ENCODE measurements at regions not wholly inside any gene's neighbourhood (a gene's known extent, or its start where the extent isn't known, plus 50 kb on each side); places are given as distances from the start of the nearest gene placed in this dataset.

DNA sequence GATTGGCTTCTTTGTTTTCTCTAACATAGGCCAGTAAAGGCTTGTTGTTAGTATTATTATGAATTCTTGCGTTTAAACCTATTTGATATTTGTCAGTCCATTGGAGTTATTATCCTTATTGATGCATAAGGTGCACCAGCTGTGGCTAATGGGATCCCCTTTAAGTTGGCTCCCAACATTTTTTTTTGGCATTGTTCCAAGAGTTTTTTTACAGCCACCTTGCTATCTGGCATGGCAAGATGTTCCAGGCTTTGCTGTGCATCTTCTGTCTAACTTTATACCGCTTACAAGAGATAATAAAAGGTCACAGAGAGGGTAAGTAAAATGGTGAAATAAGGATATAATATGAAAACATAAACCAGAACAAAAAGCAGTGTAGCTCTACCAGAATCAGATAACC lies 157.5 kb upstream of the TACR1 start:
- no peak overlapping the region for H3K4me3 ChIP-seq (ENCODE audit: low read length)
- TF ChIP-seq ZNF274 (IDR thresholded peaks at IDR 0.05; ENCODE audit: low read depth, low read length), result no peak

DNA sequence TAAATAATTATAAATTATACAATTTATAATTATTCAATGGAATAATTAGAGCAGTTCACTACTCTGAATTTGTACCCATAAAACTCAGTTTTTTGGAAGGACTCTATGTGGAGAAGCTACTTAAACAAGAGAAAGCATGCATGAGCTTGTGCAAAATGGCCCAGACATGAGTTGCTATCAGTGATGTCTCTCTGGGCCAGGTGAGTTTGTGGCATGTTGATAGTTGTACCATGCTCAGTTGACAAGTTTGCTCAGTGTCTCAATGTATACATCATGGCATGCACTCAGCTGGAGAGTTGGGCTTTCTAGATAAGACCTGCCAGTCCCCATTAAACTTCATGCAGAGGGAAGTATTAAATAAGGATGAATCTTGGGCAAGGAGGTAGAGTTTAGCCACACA lies 153.8 kb upstream of the TACR1 start:
- H3K4me3 ChIP-seq (ENCODE audit: low read length), result no peak overlapping the region
- TF ChIP-seq ZNF274 (IDR thresholded peaks at IDR 0.05; ENCODE audit: low read depth, low read length), result no peak

DNA sequence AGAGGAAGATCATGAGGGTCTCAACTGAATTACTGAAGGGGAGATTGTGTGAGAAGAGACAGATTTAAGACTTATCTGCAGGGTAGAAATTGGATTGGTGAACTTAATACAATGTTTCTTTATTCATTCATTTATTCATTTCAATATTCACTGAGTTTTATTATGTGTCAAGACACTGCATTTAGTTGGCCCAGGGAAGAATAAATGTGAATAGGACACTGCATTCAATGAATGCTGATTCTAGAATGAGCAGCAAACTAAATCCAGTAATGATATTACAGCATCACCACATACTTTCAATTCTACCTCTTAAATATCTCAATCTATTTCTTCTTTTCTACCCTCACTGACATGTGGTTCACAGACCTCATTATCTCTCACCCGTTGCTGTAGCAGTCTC lies 149.0 kb upstream of the TACR1 start:
- TF ChIP-seq ZNF274 (IDR thresholded peaks at IDR 0.05; ENCODE audit: low read depth, low read length), result no peak
- H3K4me3 ChIP-seq (ENCODE audit: low read length), result no peak overlapping the region

DNA sequence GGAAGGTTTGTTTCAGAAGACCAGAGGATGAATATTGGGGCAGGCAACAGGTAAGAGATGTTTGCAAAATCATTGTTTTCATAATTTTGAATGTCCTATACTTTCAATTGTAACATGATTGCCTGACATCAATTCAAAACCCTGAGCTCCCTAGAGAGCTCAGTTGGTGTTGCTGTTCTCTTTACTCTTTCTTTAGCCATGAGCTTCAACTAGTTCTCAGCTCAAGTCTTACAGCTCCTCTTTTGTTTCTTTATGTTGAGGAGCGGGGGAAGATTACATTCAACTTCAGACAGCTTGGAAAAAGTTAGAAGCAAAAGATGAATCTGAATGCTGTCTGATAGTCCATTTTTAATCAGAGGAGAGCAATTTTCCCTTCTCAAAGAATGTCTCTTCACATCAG lies 144.8 kb upstream of the TACR1 start:
- H3K4me3 ChIP-seq (ENCODE audit: low read length), result no peak overlapping the region
- TF ChIP-seq ZNF274 (IDR thresholded peaks at IDR 0.05; ENCODE audit: low read depth, low read length), result no peak

DNA sequence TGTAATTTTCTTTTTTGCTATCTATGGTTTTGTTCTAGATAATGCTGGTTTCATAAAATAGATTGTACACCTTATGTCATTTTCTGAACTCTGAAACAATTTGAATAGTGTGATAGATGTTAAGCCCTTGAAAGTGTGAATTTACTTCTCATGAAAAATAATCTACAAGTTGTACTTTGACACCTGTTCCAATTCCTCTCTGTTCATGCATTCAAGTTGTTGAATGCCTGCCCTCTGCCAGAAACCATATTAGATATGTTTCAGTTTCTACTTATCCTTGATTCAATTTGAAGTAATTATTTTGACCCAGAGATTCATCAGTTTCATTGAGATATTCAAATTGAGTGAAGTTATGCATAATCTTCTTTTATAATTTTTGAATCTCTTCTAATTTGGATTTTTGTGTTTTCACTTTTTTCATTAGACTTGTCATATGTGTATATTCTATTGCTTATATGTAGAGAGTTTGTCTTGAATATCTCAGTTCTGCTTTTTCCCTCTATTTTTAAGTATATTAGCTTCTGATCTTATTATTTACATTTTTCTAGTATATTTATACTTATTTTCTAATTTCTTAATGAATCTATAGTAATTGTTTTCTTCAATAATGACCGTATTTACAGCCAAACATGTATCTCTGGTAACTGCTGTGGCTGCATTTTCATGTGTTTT lies 143.3 kb upstream of the TACR1 start:
- no peak overlapping the region for H3K4me3 ChIP-seq (ENCODE audit: low read length)
- no peak for TF ChIP-seq ZNF274 (IDR thresholded peaks at IDR 0.05; ENCODE audit: low read depth, low read length)

DNA sequence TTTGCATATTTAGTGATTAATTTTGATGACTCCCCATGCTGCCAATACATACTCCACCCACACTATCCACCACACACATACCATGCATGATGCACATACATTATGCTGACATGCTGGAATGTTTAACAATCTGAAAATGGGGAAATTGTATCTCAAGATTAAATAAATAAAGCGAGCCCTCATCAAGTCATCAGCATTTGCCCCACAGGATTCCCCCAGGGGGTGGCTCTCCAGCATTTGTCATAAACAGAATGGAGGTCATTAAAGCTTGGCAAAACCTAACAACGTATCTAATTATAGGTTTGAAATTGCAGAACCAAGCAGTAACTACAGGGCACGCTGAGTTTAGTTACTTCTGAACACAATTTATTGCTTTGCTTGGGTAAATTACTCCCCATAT lies 141.2 kb upstream of the TACR1 start:
- H3K4me3 ChIP-seq (ENCODE audit: low read length), result no peak overlapping the region
- TF ChIP-seq ZNF274 (IDR thresholded peaks at IDR 0.05; ENCODE audit: low read depth, low read length), result no peak

DNA sequence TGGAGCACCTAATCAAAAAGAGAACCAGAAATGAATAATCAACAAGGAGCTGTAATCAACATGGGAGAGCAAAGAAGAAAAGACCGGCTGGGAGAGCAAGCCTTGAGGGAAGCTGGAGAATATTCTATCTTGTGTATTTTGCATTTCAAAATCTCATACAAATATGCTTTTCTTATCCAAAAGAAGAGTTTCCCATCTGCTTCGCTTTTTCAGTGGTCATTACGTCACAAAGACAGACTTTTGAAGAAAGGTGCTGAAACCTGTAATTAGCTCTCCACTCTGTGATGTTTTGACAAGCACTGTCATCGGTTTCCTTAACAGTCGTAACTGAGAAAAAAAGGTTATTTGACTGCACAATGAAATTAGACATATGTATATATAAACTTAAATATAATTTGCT lies 139.1 kb upstream of the TACR1 start:
- TF ChIP-seq ZNF274 (IDR thresholded peaks at IDR 0.05; ENCODE audit: low read depth, low read length), result no peak
- H3K4me3 ChIP-seq (ENCODE audit: low read length), result no peak overlapping the region

DNA sequence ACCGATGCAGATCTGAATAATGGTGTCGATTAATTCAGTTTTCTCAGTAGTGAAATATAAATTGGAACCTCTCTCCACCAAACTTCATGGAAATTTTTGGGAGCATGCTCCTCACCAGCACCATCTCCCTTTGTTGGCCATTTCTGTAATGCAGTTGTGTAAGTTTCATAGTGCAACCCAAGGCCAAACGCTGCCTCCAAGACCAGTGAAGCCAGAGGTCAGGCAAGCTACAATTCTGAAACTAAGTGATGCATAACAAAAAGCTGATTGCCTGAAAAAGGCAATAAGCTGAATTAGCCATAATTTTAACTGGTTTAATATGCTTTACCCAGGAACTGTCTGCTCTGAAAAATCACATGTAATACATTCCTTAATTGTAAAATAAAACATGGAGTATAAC lies 138.3 kb upstream of the TACR1 start:
- TF ChIP-seq ZNF274 (IDR thresholded peaks at IDR 0.05; ENCODE audit: low read depth, low read length), result no peak
- H3K4me3 ChIP-seq (ENCODE audit: low read length), result no peak overlapping the region

DNA sequence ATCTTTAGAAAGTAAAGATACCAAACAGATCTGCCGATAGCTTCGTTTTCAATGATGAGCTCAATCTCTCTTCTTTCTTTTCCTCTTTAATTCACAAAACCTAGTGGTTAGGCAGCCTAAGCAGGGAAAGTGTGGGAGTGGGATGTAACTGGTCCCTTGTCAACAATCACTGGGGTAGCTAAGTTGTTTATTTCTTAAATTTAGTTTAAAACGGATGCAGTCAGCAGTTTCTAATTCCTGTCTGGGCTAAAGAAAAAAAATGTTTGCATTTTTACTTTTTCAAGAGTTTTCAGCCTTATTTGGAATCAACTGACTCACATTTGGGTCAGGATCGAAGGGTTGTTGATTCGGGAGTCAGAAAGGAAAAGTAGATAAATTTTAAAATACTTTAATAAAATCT lies 137.7 kb upstream of the TACR1 start:
- TF ChIP-seq ZNF274 (IDR thresholded peaks at IDR 0.05; ENCODE audit: low read depth, low read length), result no peak
- no peak overlapping the region for H3K4me3 ChIP-seq (ENCODE audit: low read length)

DNA sequence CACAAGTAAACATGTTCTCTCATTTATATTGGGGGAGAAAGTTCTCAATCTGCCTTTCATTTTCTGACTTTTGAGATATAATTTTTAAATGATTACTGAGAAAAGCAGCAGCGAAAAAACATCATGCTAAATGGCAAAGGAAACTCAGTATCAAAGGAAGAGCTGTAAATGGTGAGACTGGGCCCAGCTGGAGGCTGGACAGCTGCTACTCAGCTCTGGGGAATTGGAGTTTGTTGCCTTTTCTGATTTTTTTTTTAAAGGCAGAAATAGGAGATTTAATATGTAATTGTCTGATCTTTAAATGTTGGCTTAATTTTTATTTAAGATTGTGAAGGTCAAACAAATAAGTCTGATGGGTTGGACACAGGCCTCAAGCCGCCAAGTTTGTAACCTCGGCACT lies 137.1 kb upstream of the TACR1 start:
- no peak for TF ChIP-seq ZNF274 (IDR thresholded peaks at IDR 0.05; ENCODE audit: low read depth, low read length)
- no peak overlapping the region for H3K4me3 ChIP-seq (ENCODE audit: low read length)

DNA sequence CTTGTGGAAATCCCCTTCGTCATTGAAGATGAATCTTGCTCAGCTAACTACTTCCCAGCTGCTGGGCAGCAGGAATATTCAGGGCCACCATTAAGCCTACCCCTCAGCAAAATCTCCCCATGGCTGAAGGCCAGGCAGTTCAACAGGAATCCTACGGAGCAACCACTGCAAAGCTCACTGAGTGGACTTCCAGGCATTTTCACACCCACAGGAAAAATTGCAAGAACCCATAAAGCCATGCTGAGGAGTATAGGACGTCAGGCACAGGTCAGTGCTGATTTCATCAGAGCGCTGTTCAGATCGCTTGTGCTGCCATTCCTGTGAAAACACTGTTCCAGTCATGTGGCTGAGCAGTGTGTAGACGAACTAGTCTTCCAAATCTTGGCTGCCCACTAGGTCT lies 134.8 kb upstream of the TACR1 start:
- TF ChIP-seq ZNF274 (IDR thresholded peaks at IDR 0.05; ENCODE audit: low read depth, low read length), result no peak
- no peak overlapping the region for H3K4me3 ChIP-seq (ENCODE audit: low read length)

DNA sequence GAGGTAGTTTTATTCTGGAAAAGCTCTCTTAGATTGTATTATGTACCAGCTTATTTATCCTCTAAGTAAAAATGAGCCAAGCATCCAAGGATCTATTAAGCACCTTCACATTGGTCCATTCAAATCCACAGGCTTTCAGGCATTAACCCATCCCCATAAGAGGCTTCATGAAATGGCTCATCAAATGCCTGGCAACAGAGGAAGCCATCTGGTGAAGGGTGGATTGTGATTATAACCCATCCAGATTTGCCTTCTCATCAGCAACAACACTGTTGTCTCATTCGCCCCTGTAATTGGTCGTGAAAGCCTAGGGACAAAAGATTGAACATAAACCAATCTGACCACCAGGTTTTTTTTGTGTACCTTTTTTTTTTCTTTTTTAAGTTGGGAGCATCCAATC lies 134.3 kb upstream of the TACR1 start:
- H3K4me3 ChIP-seq (ENCODE audit: low read length), result no peak overlapping the region
- no peak for TF ChIP-seq ZNF274 (IDR thresholded peaks at IDR 0.05; ENCODE audit: low read depth, low read length)

DNA sequence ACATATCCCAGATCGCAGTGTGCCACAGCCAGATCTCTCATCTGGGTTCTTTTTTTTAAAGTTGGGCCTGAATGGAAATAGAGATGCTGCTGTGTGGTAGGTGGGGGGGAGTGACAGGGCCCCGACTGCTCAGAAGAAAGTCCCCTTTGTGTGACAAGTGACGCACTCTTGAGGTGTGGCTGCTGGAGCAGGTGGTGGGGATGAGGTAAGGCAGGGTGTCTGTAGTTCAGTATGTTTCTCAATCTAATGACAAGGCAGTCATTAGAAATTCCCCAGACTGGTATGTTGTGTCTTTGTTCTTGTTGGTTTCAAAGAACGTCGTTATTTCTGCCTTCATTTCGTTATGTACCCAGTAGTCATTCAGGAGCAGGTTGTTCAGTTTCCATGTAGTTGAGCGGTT lies 128.8 kb upstream of the TACR1 start:
- H3K4me3 ChIP-seq (ENCODE audit: low read length), result no peak overlapping the region
- TF ChIP-seq ZNF274 (IDR thresholded peaks at IDR 0.05; ENCODE audit: low read depth, low read length), result no peak

DNA sequence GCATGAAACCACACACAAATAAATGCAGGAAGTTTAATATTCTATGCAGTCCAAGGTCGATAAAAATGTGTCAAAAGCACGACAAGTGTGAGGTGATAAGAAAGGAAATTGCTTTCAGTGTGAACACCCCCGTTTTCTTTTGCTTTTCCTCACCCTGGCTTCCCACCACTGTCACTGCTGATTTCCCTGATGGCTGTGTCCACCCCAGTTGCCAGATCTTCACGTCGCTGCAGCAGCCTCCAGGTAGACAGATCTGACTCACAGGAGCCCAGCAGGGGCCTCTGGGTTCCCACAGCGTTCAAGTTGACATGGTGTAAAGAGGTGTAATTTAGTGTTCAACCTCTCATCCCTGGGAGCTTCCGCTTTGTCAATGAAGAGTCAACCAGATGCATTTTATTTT lies 128.0 kb upstream of the TACR1 start:
- H3K4me3 ChIP-seq (ENCODE audit: low read length), result no peak overlapping the region
- no peak for TF ChIP-seq ZNF274 (IDR thresholded peaks at IDR 0.05; ENCODE audit: low read depth, low read length)

DNA sequence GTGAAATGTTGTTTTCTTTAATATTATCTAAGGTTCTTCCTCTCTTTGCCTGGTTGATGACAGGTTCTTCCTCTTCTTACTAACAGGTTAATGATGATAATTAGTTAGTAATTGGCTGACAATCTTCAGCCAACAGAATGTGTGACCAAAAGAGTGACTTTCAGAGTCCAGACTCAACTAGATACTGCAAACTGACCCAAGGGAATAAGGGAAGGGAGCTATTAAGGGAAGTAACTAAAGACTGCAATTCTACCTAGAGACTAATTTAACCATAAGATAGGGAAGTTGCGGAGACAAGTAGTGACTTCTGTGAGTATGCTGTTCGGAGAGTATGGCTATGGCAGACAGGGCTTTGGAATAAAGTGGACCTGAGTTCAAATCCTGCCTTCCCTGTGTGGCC lies 127.3 kb upstream of the TACR1 start:
- no peak for TF ChIP-seq ZNF274 (IDR thresholded peaks at IDR 0.05; ENCODE audit: low read depth, low read length)
- no peak overlapping the region for H3K4me3 ChIP-seq (ENCODE audit: low read length)

DNA sequence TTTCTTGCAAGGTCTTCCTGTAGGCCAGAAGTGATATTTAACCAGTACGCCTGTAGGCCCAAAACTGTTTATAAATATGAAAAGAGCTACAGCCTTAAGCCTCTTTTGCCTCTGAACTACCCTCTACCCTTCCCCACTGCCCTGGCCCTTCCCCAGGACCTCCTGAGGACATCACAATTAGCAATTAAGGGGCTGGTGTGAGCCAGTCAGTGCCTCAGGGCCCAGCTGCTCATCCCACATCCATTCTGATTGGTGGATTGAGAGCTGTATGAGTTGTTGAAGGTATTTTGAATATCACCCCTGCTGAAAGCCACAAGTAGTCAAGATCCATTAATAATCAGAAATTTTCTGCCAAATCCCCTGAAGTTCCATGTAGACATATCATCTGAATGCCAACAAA lies 126.3 kb upstream of the TACR1 start:
- no peak for TF ChIP-seq ZNF274 (IDR thresholded peaks at IDR 0.05; ENCODE audit: low read depth, low read length)
- no peak overlapping the region for H3K4me3 ChIP-seq (ENCODE audit: low read length)
